MM.1S (cell line): ENCODE measurements at regions not wholly inside any gene's neighbourhood (a gene's known extent, or its start where the extent isn't known, plus 50 kb on each side); places are given as distances from the start of the nearest gene placed in this dataset.

Experiments used
- DNase-seq: peaks from one replicate; pipeline ENCODE4 v3.0.0-alpha.2; 2015
- H2AFZ ChIP-seq: fragments of 300-600 bp; sonication (generic); 2 replicates; pipeline ENCODE4 v1.6.0; 2016; ENCODE audit warnings: antibody characterized with exemption, low read length
- H3F3A ChIP-seq: fragments of 300-600 bp; sonication (generic); 2 replicates; pipeline ENCODE4 v1.6.1; 2016; ENCODE audit warnings: mild to moderate bottlenecking, antibody characterized with exemption, low read length, moderate library complexity, mixed read lengths; ENCODE audit not compliant: insufficient read depth
- H3K27ac ChIP-seq: fragments of 300-600 bp; sonication (generic); 2 replicates; pipeline ENCODE4 v1.5.1; 2016; ENCODE audit warnings: mild to moderate bottlenecking, low read length
- H3K27me3 ChIP-seq: fragments of 300-600 bp; sonication (generic); replicated peaks from 2 replicates; pipeline ENCODE4 v1.6.0; 2016; ENCODE audit warnings: low read length; ENCODE audit not compliant: insufficient read depth
- H3K36me3 ChIP-seq: fragments of 300-600 bp; sonication (generic); replicated peaks from 2 replicates; pipeline ENCODE4 v1.6.1; 2016; ENCODE audit warnings: mild to moderate bottlenecking, low read length, mixed read lengths; ENCODE audit not compliant: insufficient read depth
- H3K4me1 ChIP-seq: fragments of 300-600 bp; sonication (generic); 2 replicates; pipeline ENCODE4 v1.6.1; 2016; ENCODE audit warnings: low read length, mixed read lengths
- H3K4me2 ChIP-seq: fragments of 300-600 bp; sonication (generic); 2 replicates; pipeline ENCODE4 v1.6.0; 2016; ENCODE audit warnings: low read depth, low read length
- H3K4me3 ChIP-seq: fragments of 300-600 bp; sonication (generic); 2 replicates; pipeline ENCODE4 v1.5.1; 2016; ENCODE audit warnings: low read length, mixed read lengths
- H3K79me2 ChIP-seq: fragments of 300-600 bp; sonication (generic); 2 replicates; pipeline ENCODE4 v1.6.1; 2016; ENCODE audit warnings: mixed run types, low read length, mixed read lengths
- H3K9ac ChIP-seq: fragments of 300-600 bp; sonication (generic); 2 replicates; pipeline ENCODE4 v1.6.1; 2016; ENCODE audit warnings: low read length, mixed read lengths
- H3K9me2 ChIP-seq: fragments of 300-600 bp; sonication (generic); replicated peaks from 2 replicates; pipeline ENCODE4 v1.6.1; 2016; ENCODE audit warnings: mild to moderate bottlenecking, low read length, mixed read lengths; ENCODE audit not compliant: insufficient read depth
- H3K9me3 ChIP-seq: fragments of 300-600 bp; sonication (generic); replicated peaks from 2 replicates; pipeline ENCODE4 v1.6.1; 2016; ENCODE audit warnings: mild to moderate bottlenecking, low read length, mixed read lengths; ENCODE audit not compliant: insufficient read depth
- H4K20me1 ChIP-seq: fragments of 300-600 bp; sonication (generic); 2 replicates; pipeline ENCODE4 v1.6.1; 2016; ENCODE audit warnings: mild to moderate bottlenecking, low read length, moderate library complexity, mixed read lengths; ENCODE audit not compliant: insufficient read depth
- CTCF ChIP-seq: fragments of 300-600 bp; sonication (generic); IDR thresholded peaks from 2 replicates; pipeline ENCODE4 v1.5.1; 2016; ENCODE audit warnings: antibody characterized with exemption, low read length, mixed read lengths
- EZH2 ChIP-seq: fragments of 300-600 bp; sonication (generic); optimal IDR thresholded peaks from 2 replicates; pipeline ENCODE3; 2017; ENCODE audit warnings: low read depth, mild to moderate bottlenecking, antibody characterized with exemption, low read length, mixed read lengths
- EZH2phosphoT487 ChIP-seq: fragments of 300-600 bp; sonication (generic); IDR thresholded peaks from 2 replicates; pipeline ENCODE4 v1.6.1; 2018; ENCODE audit warnings: antibody characterized with exemption, low read length

- TF ChIP-seq CTCF (no peak), EZH2phosphoT487 (no peak), EZH2 (no peak)
- no peaks in the 10 kb centered on the region for H3K36me3 ChIP-seq
- no peaks in the 10 kb centered on the region for H4K20me1 ChIP-seq
These were observed 966.7 kb downstream of the MAT2B start for GRCh38 chr5:164472165-164472564.

GRCh38 chr5:164475339-164475977 lies 970.0 kb downstream of the MAT2B start:
- Histone ChIP-seq H3K27me3 (no peaks in the 10 kb centered on the region), H3K4me1 (no peaks in the 10 kb centered on the region), H3K9me3 (no peaks in the 10 kb centered on the region), H4K20me1 (no peaks in the 10 kb centered on the region), H2AFZ (no peak overlapping the region), H3K79me2 (no peaks in the 10 kb centered on the region), H3K4me3 (no peak overlapping the region), H3K27ac (no peak overlapping the region), H3K9ac (no peak overlapping the region), H3F3A (no peaks in the 10 kb centered on the region), H3K9me2 (no peaks in the 10 kb centered on the region), H3K36me3 (no peaks in the 10 kb centered on the region), H3K4me2 (no peak overlapping the region)
- peak; percentile 42 for DNase-seq
- TF ChIP-seq EZH2: no peak
- TF ChIP-seq CTCF: peak; percentile 61

More at GRCh38 chr5:164472165-164472564, 966.7 kb downstream of the MAT2B start:
- DNase-seq: no peak
- Histone ChIP-seq H3K79me2 (no peaks in the 10 kb centered on the region), H3K27me3 (no peaks in the 10 kb centered on the region), H3K9ac (no peak overlapping the region), H3K9me2 (no peaks in the 10 kb centered on the region), H3K4me2 (no peak overlapping the region), H3K4me3 (no peak overlapping the region), H3K27ac (no peak overlapping the region), H2AFZ (no peak overlapping the region), H3K9me3 (no peaks in the 10 kb centered on the region), H3K4me1 (no peaks in the 10 kb centered on the region), H3F3A (no peaks in the 10 kb centered on the region)

GRCh38 chr5:164481270-164481669 lies 975.9 kb downstream of the MAT2B start:
- DNase-seq: no peak
- no peaks in the 10 kb centered on the region for H4K20me1 ChIP-seq
- no peaks in the 10 kb centered on the region for H3K79me2 ChIP-seq
- no peaks in the 10 kb centered on the region for H3K36me3 ChIP-seq
- no peak overlapping the region for H3K27ac ChIP-seq
- no peaks in the 10 kb centered on the region for H3K4me1 ChIP-seq
- no peaks in the 10 kb centered on the region for H3K9me2 ChIP-seq
- no peaks in the 10 kb centered on the region for H3K9me3 ChIP-seq
- no peaks in the 10 kb centered on the region for H3F3A ChIP-seq
- no peaks in the 10 kb centered on the region for H3K27me3 ChIP-seq
- H3K4me3 ChIP-seq: no peak overlapping the region
- TF ChIP-seq CTCF: no peak
- TF ChIP-seq EZH2phosphoT487: no peak
- no peak for TF ChIP-seq EZH2
- no peak overlapping the region for H3K4me2 ChIP-seq
- H2AFZ ChIP-seq: no peak overlapping the region
- H3K9ac ChIP-seq: no peak overlapping the region
